ENCODE measurements at regions not wholly inside any gene's neighbourhood (a gene's known extent, or its start where the extent isn't known, plus 50 kb on each side); places are given as distances from the start of the nearest gene placed in this dataset.

- DNase-seq (ENCODE audit: low read depth), result no peak
- TF ChIP-seq CTCF (IDR thresholded peaks at IDR 0.05; ENCODE audit: control insufficient read depth, extremely low read depth, insufficient read depth), result no peak
- H3K4me3 ChIP-seq (ENCODE audit: low read depth, low read length), result no peak overlapping the region
Measured at GRCh38 chr16:73308771-73309170, 260.8 kb upstream of the ZFHX3 start.

GRCh38 chr16:73306901-73307413, 259.0 kb upstream of the ZFHX3 start:
- TF ChIP-seq CTCF (IDR thresholded peaks at IDR 0.05; ENCODE audit: control insufficient read depth, extremely low read depth, insufficient read depth), result no peak
- H3K4me3 ChIP-seq (ENCODE audit: low read depth, low read length), result no peak overlapping the region
- no peak for DNase-seq (ENCODE audit: low read depth)

- no peak for TF ChIP-seq CTCF (IDR thresholded peaks at IDR 0.05; ENCODE audit: control insufficient read depth, extremely low read depth, insufficient read depth)
- DNase-seq (ENCODE audit: low read depth), result no peak
- H3K4me3 ChIP-seq (ENCODE audit: low read depth, low read length), result no peak overlapping the region
Measured at GRCh38 chr16:73304008-73304774, 256.3 kb upstream of the ZFHX3 start.

GRCh38 chr16:73302942-73303341, 255.0 kb upstream of the ZFHX3 start:
- H3K4me3 ChIP-seq (ENCODE audit: low read depth, low read length), result no peak overlapping the region
- no peak for DNase-seq (ENCODE audit: low read depth)
- TF ChIP-seq CTCF (IDR thresholded peaks at IDR 0.05; ENCODE audit: control insufficient read depth, extremely low read depth, insufficient read depth), result no peak

- DNase-seq (ENCODE audit: low read depth), result no peak
- no peak overlapping the region for H3K4me3 ChIP-seq (ENCODE audit: low read depth, low read length)
- TF ChIP-seq CTCF (IDR thresholded peaks at IDR 0.05; ENCODE audit: control insufficient read depth, extremely low read depth, insufficient read depth), result no peak
Measured at GRCh38 chr16:73301984-73302383, 254.1 kb upstream of the ZFHX3 start.

- DNase-seq (ENCODE audit: low read depth), result no peak
- no peak overlapping the region for H3K4me3 ChIP-seq (ENCODE audit: low read depth, low read length)
- TF ChIP-seq CTCF (IDR thresholded peaks at IDR 0.05; ENCODE audit: control insufficient read depth, extremely low read depth, insufficient read depth), result no peak
Measured at GRCh38 chr16:73299346-73299745, 251.4 kb upstream of the ZFHX3 start.

- no peak overlapping the region for H3K4me3 ChIP-seq (ENCODE audit: low read depth, low read length)
- TF ChIP-seq CTCF (IDR thresholded peaks at IDR 0.05; ENCODE audit: control insufficient read depth, extremely low read depth, insufficient read depth), result no peak
- DNase-seq (ENCODE audit: low read depth), result no peak
Measured at GRCh38 chr16:73298562-73298961, 250.6 kb upstream of the ZFHX3 start.
